ENCODE measurements at regions not wholly inside any gene's neighbourhood (a gene's known extent, or its start where the extent isn't known, plus 50 kb on each side); places are given as distances from the start of the nearest gene placed in this dataset.

DNA sequence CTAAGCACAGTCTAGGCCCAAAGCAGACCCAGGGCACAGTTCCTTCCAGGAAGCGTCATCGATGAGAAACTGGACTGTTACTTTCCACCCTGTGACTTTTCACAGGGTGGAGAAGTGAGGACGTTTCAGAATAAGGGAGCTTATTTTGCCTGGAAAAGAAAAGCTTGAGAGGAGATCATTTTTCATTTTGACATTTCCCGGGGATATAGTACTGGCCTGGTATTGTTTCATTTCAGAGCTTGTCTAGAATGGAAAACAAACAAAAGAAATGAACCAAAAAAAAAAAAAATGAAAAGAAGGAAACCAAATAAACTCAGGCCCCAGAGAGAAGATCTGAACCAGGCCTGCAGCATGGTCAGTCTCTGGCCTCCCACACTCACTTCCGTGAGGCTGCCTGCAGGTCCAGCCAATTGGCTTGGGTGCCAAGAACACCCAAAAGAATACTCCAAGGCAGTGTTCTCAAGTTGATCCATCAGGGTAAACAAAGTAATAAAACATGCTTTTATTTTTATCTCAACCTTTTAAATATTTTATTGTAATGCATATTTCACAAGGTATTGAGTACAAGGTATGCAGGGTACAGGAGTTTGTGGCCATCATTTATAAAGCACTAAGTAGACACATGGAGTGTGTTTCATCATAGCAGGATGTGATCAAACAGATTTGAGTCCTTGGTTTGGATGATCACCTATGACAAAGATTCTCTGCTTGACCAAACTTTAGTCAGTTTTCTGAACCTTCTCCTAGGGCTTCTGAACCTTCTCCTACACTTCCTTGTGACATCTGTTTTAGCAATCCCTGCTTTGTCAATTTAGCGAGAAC, 176.9 kb upstream of the GGTLC1 start:
- DNase-seq, result no peak

DNA sequence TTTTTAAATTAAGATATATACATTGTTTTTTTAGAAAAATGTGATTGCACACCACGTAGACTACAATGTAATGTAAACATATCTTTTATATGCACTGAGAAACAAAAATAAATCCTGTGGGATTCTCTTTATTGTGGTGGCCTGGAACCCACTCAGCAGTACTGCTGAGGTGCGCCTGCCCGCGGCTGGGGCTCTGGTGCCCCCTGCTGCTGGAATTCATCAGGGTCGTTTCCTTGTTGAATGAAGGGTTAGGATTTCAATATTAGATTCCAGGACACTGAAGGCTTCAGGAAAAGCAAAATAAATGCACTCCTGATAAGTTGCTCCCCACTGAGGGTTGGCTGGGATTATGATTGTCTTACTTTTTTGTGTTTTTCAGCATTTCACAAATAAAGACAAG, 175.8 kb upstream of the GGTLC1 start:
- no peak for DNase-seq

DNA sequence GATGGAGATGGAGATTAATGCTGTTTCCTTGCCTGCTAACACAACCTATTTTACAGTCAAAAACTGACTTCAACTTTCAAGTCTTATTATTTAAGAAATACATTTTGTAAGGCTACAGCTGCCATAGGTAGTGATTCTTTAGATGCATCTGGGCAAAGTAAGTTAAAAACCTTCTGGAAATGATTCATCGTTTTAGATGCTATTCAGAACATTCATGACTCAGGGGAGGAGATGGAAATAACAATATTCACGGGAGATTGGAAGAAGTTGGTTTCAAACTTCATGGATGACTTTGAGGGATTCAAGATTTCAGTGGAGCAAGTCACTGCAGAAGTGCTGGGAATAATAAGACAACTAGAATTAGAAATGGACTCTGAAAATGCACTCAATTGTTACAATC, 174.9 kb upstream of the GGTLC1 start:
- DNase-seq, result no peak

DNA sequence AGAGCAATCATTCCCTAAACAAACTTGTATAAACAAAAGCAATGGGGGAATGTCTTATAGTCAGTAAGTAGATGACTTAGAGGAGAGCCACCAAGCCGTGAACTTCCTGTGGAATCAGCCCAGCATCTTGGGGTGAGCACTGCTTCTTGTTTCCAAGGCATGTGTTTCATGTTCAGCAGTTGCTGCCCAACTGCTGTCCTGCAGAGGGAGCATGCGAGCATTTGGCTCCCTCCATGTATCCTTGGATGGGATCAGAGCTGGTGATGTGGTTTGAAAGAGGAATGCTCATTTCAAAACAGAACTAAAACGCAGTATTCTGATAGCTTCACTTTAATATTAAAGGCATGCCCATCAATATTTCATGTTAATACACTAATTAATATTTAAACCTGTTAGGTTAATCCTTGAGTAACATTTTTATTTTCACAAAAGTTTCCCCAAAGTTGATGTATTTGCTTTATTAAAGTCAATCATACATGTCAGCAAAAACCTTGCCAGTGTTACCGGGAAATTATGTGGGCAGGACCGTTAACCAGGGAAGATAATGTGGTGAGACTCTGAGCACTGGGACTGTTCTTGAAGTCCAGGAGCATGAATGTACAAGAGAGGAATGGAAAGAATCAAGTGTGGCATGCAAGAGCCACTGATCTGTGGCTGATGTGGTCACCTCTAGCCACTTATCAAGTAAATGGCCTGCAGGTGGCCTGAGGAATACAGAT, 172.1 kb upstream of the GGTLC1 start:
- DNase-seq, result peak in 2 of 3 experiments; percentile 6 to 44

DNA sequence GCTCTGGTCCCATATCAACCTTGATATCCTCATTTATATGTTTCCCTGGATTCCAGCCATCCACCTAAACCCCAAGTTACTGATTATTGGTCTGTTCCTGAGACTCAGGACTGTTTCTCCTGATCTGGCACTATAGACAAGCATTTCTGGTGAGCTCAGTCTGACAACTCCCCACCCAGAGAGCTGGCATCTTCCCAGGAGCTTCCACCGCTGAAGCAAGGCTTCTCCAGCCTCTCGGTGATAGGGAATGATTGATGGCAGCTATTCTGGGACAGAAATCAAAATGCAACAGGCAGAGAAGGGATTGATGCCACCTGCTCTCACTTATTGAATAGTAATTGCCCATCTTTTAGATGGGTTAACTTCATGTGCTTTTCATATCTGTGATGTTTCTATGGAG, 169.7 kb upstream of the GGTLC1 start:
- DNase-seq, result no peak

DNA sequence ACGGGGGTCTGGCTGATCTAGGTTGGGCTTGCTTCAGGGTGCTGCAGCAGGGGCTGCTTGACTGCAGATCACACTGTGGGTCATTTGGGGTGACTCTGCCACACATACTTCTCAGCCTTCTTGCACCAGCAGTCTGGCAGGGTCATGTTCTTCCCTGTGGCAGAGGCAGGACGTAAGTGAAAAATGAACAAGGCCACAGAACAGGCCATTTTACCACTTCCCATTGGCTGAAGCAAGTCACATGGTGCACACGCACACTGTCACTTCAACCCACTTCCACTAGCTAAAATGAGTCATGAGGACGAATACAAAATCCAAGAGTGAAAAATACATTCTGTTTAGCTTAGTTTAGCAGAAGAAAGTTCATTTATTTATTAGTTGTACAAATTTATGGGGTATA, 168.6 kb upstream of the GGTLC1 start:
- no peak for DNase-seq

DNA sequence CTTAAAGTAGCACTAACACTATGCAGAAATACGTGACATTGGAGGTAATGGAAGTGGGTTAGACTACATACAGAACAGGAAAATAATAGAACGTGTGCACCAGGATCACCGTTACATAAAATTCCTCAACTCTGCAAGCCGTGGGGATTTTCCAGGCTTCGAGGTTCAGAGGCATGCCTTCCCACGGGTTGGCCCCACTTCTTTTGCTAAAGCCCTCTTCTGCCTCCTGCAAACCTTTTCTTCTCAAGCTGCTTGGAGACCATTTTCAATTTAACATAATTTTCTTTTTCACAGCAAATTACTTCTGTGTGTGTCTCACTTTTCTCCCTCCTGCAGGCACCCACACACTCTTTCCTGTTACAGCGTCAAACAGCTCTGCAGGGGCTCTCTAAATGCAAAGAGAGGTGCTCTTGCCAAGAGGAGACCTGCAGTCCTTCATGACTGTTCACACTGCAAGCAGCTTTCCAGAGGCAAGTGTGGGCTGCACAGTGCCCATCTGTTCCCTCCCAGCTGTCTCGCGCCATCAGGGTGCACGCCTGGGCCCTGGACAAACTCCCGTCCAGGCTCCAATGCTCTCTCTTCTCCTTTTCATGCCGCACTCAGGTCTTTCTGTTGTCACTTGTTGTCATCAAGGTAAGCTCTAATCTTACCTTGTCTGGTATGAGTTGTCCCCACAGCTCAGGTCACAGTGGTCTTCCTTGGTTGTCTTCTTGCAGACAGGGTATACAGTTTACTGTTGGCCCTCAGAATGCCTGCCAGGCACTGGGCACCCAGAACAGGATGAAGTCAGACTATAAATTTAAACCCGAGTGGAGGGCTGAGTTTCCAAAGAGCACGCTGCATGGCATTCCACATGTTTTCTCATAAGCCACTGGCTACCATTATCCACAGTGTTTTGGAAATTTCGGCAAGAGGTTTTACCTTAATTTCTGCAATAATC, 164.8 kb upstream of the GGTLC1 start:
- DNase-seq, result no peak

DNA sequence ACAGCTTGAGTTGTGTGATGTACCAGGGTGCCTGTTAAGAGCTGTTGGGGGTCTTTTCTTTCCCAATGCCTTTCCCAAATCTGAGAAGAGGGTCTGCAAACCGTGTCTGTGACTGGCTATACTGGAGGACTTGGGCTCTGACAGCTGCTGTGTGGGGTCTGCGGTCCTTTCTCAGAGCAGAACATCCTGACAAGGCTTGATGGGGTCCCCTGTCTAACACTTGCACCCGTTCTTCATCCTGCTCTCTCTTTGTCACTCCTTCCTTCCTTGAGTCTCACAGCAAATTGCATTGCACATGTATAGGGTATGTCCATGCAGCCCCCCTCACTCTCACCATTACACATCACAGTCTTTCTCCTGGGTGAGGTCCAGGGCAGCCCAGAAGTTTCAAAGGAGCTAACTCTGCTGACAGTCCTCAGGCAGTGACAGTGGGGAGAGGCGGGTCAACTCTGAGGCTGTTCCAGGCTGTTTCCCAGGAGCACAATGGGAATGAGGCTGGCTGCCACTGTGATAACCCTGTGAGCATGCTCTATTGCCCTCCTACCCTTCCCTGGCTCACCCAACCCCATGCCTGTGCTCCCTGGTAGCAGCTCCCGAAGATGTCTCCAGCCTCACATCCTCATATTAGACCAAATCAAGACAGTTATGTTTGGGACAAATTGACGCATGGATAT, 163.2 kb upstream of the GGTLC1 start:
- no peak for DNase-seq

DNA sequence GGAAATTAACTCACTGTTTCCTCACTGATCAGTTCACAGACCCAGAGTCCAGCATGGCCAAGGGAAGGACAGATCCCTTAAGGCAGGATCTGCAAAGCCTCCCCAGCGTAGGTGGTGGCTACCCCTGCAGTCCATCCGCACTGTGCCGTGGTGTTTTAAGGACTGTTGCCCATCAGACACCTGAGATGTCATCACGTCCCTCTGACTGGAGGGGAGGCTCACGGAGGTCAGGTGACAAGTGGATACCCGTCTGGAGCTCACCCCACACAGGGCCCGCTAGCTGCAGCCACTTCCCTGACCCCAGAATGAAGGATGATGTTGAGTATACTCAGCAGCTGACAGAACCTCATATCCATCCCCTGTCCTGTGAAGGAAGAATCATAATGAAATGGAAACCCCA, 161.8 kb upstream of the GGTLC1 start:
- no peak for DNase-seq

DNA sequence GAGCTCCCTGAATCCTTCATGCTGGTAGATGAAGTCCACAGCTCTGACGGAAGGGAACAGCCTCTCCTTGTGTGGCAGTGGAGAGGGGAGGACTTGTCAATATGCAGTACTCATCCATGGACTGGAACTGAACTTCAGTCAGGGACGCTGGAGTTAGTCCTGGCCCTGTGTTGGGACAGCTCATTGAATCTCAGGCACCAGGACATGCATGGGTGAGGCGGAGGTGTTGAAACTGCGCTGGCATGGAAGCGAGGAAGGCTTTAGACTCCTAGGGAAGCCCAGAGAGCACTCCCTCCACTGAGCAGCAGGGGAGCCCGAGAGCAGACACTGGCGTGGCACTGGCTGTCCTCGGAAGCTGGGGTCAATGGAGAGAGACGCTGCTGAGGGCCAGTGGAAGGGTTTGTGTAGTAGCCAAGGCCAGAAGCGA, 161.3 kb upstream of the GGTLC1 start:
- DNase-seq, result peak in 1 of 3 experiments; percentile 8

DNA sequence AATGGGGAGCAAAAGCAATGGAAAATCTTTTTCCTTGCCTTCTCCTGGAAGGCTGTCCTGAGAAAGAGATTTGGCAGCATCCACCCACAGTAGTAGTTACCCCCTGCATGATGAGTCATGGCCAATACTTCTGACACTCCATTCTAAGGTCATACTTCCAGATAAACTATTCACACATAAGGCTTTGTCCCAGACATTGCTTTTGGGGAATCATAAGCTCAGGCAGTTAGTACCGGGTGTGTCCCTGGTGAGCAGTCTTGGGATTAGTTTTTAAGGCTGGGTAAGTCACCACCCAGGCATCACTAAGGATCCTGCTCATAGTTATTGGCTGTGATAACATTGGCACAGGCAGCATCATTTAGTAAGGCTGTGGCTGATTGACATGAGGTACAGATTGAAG, 160.6 kb upstream of the GGTLC1 start:
- DNase-seq, result no peak

DNA sequence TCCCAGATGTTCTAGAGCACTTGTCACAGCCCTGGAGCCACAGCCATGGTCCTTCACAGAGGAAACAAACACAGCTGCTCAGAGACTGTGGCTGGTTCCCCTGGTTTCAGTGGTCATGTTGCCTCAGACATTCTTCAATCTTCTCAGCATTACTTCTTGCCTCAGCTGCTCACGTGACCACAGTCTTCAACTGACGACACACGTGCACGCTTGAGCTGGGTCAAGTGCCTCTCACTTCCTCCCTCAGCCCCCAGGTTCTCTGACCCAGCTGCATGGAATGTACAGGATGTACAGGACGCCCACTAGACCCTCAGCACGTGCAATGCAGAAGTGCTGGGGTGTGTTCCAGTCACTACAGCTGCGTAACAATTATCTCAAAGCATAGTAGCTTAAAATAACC, 159.8 kb upstream of the GGTLC1 start:
- DNase-seq, result no peak

DNA sequence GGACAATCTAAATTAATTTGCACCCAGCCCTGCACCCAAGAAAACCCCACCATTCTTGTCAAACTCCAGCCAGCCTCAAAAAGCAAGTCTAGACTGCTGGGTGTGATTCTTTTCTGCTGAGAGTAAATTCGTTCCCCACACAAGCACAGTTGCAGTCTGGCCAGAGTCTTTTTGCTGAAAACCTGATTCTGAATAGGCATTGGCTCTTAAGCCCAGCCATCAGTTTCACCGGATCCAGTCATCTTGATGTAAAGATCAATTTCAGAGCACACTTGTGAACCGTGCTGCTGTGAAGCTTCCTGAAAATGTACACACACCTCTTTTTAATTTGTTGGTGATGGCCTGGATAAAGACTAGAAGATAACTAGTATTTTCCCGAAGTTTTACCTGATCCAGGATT, 159.4 kb upstream of the GGTLC1 start:
- no peak for DNase-seq

DNA sequence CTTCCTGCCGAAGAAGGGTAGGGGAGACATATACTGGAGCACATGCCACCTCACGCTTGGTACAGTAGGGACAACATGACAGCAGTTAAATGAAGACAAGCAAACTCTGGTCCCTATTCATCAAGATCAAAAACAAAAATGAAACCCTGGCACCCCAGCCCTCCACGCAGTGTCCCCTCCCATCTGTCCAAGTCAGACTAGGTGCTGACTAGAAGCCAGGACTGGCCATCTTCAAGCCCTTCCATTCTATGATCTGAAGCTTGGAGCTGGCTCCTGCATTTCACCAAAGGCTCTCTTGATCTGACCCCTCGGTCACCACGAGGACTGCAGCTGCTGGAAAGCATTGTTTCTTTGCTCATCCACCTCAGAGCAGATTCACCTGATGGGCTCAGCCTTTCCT, 158.9 kb upstream of the GGTLC1 start:
- DNase-seq, result no peak

DNA sequence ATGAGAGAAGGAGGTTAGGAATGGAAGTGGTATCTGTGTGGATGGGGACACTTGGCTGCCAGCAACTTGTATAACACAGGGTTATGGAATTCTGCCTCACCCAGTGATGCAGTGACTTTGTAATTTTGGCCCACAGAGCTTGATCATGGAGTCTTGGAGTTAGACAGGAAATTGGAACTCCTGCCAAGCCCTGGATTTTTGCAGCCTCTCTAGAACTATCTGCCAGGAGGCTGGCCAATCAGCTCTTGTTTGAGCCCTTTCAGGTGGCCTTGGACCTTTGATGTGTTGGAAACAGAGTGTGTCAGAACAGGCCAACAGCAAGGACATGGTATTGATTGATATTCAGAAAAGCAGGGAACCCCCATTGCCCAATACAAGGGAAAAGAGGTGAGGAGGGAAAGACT, 157.7 kb upstream of the GGTLC1 start:
- no peak for DNase-seq

DNA sequence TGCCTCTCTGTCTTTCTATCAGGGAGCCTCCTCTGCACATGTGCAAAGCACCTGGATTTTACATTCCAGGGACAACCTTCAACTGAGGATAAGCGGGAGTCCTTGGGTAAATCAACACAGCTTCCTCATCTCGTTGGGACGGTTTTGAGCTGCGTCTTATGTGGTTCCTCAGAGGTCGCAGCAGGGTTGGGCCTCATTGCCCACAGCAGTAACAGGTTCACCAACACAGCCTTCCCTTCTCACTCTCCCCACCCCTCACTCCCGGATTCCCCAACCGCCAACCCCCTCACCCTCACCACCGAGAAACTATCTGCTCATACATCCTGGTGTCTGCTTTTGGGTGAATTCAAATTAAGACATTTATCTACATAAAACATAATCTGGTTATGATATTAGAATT, 155.8 kb upstream of the GGTLC1 start:
- no peak for DNase-seq

DNA sequence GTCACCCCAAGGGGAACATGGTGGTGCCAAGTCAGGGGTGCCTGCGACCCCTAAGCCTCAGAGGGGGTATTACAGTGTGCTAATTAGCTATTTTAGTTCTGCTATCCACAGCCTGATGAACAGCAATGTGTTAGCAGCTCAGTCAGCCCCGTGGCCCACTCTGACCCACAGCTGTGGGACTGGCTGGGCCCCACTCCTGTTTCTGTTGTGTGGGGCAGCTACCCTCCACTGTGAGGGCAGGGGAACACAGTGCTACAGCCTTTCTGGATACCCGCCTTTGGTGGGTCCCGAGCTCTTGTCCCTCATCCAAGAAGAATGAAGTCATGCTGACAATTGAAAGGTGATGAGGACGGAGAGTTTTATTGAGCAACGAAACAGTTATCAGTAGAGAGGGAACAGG, 152.5 kb upstream of the GGTLC1 start:
- DNase-seq, result no peak

DNA sequence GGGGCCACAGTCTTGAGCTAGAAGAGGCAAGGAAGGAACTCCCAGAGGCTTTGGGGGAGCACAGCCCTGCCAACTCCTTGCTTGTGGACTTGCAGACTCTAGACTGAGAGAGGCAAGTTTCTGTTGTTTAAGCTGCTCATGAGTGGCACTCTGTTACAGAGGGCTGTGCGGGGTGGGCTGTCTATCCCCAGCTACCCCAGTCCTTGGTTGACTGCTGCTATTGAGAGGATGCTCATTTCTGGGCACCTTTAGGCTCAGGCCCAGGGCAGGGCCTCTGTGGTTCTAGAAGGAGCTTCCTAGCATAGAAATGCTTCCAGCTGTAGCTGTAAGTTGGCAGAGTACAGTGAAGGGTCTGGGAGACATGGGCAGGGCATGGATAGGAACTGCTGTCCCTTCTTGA, 151.3 kb upstream of the GGTLC1 start:
- no peak for DNase-seq

DNA sequence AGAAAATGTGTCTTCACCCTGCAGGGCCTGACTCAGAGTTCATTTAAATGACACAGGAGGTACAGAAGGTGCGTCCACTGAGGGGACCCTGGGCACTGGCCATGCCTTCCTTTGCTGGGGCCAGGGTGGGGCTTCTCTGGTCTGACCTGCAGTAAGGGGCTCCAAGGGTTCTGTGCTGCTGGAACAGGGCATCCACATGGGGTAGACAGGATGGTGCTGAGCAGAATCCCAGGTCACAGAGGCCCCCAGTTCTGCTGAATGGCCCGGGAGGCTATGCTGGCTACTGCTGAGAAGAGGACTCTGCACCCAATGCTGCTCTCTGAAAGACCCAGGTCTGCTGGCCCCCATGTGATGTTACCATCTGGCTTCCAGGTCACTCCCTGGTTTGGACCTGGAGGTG, 150.4 kb upstream of the GGTLC1 start:
- DNase-seq, result no peak

DNA sequence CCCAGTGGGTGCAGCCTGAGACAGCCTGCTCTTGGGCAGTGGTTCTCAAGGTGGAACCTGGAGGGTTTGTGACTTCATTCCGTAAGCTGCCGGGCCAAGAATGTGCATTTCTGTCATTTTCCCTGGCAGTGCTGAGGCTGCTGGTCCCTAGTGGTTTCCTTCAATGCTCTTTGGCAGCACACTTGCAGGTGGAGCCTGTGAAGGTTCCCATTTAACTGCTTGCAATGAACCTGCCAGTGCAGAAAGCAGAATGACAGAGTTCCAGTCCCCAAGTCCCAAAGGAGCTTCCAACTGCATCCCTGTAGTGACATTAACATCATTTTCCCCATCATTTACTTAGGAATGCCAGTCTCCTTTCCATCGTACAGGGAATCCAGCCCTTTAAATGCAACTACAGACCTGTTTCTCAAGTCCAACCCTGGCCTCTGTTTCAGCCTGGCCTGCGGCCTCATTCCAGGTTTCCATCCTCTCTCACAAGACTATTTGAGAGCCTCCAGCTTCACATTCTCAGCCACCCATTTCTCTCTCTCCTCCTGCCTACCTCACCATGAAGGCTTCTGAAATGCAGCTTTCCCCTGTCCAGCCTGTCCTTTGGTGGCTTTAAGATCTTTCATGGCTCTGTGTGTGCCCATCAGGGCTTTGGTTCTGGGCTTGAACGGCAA, 149.7 kb upstream of the GGTLC1 start:
- DNase-seq, result no peak

DNA sequence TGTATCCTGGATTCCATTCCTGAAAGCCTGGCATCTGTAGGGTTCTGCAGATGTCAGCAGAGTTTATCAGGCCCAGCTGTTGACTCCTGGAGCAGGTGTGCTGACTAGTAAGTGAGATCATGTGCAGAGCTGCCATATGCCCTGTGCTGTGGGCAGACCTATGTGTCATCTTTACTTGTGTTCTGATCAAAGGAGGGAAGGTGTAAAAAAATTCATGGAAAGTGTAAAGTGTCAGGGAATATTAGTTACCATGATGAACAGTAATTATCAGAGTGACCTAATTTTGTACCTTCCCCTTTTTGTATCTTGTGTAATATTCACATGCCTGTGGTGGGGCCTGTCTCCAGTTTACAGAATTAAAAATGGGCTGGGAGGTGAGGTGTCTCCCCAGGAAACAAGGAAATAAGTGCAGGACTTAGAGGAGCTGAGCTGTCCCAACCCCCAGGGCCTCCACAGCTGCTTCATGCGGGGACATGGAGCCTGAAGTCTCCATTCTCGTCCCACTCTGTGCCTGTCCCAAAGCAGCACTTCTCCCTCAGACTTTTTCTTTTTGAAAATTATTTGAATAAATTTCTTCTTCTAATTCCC, 148.2 kb upstream of the GGTLC1 start:
- DNase-seq, result no peak

DNA sequence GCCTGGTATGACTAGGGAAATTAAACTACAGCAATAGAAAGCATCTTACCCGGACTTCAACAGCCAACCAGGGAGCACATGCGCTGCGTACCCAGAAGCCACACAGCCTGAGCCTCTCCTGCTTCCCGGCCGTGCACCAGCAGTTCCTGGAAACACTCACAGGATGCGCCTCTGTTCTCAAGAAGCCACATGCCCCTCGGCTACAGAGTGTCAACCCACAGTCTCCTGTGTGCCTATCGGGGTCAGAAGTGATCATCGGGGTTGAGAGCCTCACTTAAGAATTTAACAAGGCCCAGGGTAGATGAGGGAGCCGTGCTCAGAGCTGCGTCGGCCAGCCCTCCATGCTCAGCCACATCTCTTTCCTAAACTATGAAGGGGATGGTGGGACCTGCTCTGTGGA, 147.2 kb upstream of the GGTLC1 start:
- DNase-seq, result no peak

All from NCI-H1417 (cell line).